Putamen (tissue), 1 donor: ENCODE measurements at regions not wholly inside any gene's neighbourhood (a gene's known extent, or its start where the extent isn't known, plus 50 kb on each side); places are given as distances from the start of the nearest gene placed in this dataset.

Source experiments
- DNase-seq: peaks from one replicate; pipeline ENCODE4 v3.0.0-alpha.2; 2016; ENCODE audit warnings: low spot score

GRCh38 chr20:22504829-22505377 is 79.5 kb downstream of the FOXA2 start:
- no peak for DNase-seq

GRCh38 chr20:22503577-22503976 is 80.8 kb downstream of the FOXA2 start:
- no peak for DNase-seq

GRCh38 chr20:22502731-22503191 is 81.6 kb downstream of the FOXA2 start:
- no peak for DNase-seq

DNA sequence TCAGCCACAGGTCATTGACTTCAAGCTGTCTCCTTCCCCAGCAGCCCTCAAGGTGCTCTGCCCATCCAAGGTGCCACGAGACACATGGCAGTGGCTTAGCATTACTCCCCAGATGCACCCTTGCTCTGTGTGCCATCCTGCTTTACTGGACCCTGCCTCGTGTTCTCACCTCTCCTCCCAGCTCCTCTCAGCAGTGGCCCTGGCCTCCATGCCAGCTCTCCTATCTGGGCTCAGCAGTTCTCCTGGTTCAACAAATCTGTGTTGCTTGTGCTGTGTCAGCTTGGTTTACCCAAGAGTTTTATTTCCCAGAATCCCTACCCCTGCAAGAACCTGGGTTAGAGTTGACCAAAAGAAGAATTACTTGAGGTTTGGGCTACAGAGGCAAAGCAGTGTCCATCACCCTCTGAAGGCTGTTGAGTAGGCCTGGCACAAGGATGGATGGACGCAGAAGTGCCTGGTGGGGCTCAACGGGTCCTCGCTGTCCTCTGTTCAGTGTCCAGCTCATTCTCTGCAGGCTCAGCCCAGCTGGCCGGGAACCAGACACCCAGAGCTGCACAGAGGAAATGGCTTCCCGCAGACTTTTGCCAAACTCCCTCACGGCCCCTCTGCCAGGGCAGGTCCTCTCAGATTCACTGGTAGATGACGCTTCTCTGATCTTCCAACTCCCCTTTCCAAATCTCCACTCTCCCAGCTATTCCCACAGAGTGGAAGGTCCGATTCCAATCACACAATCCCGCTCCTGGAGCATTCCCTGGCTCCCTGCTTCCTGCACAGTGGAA is 82.6 kb downstream of the FOXA2 start:
- DNase-seq = no peak

- DNase-seq = no peak
Observed at GRCh38 chr20:22501034-22501433, 83.3 kb downstream of the FOXA2 start.

DNA sequence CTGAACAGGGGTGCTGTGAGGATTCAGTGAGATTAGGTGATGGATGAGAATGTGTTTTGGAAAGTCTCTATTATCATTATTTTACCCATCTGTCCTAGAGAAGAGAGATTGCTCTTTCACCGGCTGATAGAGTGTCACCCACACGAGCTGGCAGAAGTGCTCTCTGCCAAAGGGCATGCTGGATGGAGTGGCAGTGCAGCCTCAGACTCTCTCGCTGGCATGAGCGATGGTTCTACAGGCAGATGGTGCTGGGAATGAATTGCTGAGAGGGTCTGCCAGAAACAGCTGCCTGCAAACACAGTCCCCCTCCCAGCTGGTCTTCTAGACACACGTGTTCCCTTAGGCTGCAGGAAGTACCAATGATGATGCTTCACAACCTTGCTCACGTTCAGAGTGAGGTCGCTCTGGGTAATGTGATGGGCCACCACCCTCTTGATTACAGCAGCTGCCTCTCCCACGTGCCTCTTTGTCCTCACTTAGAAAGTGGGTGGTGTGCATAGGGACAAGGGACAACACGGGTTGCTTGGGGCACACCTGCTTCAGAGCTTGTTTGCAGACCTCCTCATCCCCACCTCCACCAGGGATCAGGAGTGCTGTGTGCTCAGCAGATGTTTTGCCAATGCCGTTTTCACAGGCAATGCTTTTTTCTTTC is 84.7 kb downstream of the FOXA2 start:
- DNase-seq = no peak

- DNase-seq = no peak
Observed at GRCh38 chr20:22496817-22497216, 87.6 kb downstream of the FOXA2 start.

- DNase-seq = no peak
Observed at GRCh38 chr20:22495789-22496188, 88.6 kb downstream of the FOXA2 start.

DNA sequence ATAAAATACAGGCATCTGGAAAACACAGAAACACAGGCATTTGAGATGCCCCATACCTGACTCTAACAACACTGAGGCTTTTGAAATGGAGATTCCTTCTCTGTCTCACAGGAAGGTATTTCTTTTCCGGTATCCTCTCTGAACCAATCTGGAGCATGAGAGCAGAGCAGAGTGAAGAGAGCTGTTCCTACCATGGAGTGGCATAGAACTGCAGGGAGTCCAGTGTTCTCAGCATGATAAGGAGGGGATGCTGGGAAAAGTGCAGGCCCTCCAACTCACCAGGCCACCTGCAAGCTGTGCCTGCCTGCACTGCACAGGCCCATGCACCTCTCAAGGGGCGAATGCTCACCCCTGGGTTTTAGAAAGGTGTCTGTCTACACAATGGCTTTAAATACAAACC is 89.2 kb downstream of the FOXA2 start:
- no peak for DNase-seq

DNA sequence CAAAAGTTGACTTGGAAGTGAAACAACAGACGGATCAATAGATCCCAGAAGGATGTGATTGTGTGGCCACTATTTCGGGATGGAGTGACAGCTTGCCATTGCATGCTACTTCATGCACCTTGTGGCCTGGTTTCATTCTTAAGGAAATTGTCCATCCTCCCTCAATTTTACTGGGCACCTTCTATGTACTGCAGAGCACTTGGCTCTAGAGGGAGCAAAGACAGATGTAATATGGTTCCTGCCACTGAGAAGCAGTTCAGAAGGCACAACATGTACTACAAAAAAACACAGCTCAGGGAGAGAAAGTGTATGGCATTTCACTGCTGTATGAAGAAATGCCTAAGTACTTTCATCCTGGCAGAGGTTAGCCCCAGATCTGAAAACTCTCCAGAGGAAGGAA is 91.9 kb downstream of the FOXA2 start:
- DNase-seq = no peak

GRCh38 chr20:22491194-22491505 is 93.2 kb downstream of the FOXA2 start:
- DNase-seq = no peak

- no peak for DNase-seq
Observed at GRCh38 chr20:22490287-22491193, 93.8 kb downstream of the FOXA2 start.

GRCh38 chr20:22489626-22490286 is 94.6 kb downstream of the FOXA2 start:
- DNase-seq = no peak

DNA sequence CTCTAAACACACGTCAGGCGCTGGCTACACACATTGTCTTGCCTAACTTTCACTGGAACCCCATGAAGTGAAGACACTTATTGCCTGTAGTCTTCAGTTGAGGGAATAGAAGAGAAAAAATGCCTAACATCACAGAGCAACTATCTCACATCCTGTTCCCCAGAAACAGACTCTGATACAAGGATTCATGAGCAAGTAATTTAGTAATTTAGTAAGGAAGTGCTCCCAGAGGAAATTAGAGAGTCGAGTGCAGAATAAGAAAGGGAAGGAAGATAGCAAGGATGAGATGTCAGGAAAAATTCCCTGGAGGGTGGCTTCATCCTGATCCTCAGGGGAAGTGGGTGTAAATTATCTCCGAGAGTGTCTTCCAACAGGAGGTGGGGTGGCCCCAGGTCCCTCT is 104.0 kb downstream of the FOXA2 start:
- DNase-seq = no peak

GRCh38 chr20:22475662-22476061 is 108.7 kb downstream of the FOXA2 start:
- no peak for DNase-seq

GRCh38 chr20:22474224-22474623 is 110.1 kb downstream of the FOXA2 start:
- DNase-seq = no peak

GRCh38 chr20:22473293-22473692 is 111.1 kb downstream of the FOXA2 start:
- DNase-seq = no peak

DNA sequence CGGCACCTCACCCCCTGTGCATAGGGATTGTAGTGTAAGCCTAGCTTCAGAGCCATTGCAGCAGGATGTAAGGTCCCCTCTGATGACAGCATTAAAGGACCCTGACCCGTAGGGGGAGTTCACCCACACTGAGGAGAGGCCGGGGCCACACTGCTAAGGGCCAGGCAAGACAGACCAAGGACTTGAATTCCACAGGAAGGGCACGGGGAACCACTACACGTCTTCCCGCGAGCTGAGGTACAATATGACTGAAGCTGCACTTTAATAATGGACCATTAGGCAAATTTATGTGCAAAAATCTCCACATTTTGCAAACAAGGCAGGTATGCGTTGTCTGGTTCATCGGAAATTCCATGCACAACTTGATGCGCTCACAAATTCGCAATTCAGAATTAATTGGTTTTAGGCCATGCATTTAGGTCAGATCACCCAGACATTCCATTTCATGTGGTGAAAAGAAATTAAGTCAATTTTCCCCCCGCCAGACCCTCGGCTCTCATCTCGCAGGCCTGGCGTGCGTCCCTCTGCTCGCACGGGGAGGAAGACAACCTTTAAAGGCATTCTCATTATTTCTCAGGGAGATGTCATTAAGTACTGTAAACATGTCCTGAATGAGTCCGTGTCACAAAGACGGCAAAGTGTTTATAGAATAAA is 111.8 kb downstream of the FOXA2 start:
- no peak for DNase-seq

GRCh38 chr20:22471156-22471836 is 113.1 kb downstream of the FOXA2 start:
- no peak for DNase-seq

DNA sequence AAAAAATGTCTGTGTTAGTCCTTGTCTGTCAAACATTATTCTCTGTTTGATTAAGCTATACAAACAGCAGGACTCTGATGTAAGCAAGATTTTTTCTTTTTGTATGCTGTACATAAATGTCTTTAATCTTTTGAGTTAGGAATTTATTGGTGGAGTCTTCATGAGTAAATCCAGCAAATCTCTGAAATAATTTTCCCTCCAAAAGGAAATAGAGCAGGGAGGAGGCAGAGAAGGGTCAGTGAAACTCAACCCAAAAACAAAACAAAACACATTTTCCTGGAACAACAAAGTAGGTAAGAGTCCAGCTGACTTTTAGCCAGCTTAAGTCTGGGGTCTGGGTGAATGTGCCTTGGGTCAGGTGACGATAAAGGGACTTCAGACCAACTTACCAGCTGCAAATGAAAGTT is 113.7 kb downstream of the FOXA2 start:
- DNase-seq = no peak
